Loucy (cell line): ENCODE measurements at regions not wholly inside any gene's neighbourhood (a gene's known extent, or its start where the extent isn't known, plus 50 kb on each side); places are given as distances from the start of the nearest gene placed in this dataset.
"Not testable (repeated sequence)": the region's sequence is repeated elsewhere in the genome, so short reads cannot be mapped to it uniquely, and the experiment has no call there.

Experiments used
- CTCF ChIP-seq: fragments of 200-600 bp; sonication (generic); conservative IDR thresholded peaks from 2 replicates; pipeline ENCODE4 v1.5.1; 2014; ENCODE audit warnings: mild to moderate bottlenecking, antibody characterized with exemption, low read length
- EZH2phosphoT487 ChIP-seq: fragments of 200-600 bp; IDR thresholded peaks from 2 replicates; pipeline ENCODE4 v1.6.1; 2018; ENCODE audit warnings: antibody characterized with exemption, mild to moderate bottlenecking, moderate library complexity, borderline replicate concordance

GRCh38 chr13:61205898-61206297, 209.8 kb downstream of the PCDH20 start:
- TF ChIP-seq CTCF, EZH2phosphoT487: not testable (repeated sequence)
